ENCODE measurements at regions not wholly inside any gene's neighbourhood (a gene's known extent, or its start where the extent isn't known, plus 50 kb on each side); places are given as distances from the start of the nearest gene placed in this dataset.

GRCh38 chr5:68432682-68433081 lies 217.1 kb downstream of the PIK3R1 start:
- DNase-seq, result no peak

GRCh38 chr5:68433526-68433922 lies 218.0 kb downstream of the PIK3R1 start:
- no peak for DNase-seq

GRCh38 chr5:68433923-68434879 lies 218.6 kb downstream of the PIK3R1 start:
- DNase-seq, result peak; percentile 58 to 76 (median 72)

- no peak for DNase-seq
Observed at GRCh38 chr5:68435611-68436010, 220.1 kb downstream of the PIK3R1 start.

GRCh38 chr5:68436686-68437520 lies 221.3 kb downstream of the PIK3R1 start:
- DNase-seq, result no peak

- no peak for DNase-seq
Observed at GRCh38 chr5:68438876-68439275, 223.3 kb downstream of the PIK3R1 start.

- DNase-seq, result no peak
Observed at GRCh38 chr5:68440245-68440644, 224.7 kb downstream of the PIK3R1 start.

GRCh38 chr5:68440651-68441050 lies 225.1 kb downstream of the PIK3R1 start:
- DNase-seq, result no peak

- DNase-seq, result no peak
Observed at GRCh38 chr5:68441309-68442073, 225.9 kb downstream of the PIK3R1 start.

- DNase-seq, result no peak
Observed at GRCh38 chr5:68443091-68443490, 227.5 kb downstream of the PIK3R1 start.

GRCh38 chr5:68444048-68444447 lies 228.5 kb downstream of the PIK3R1 start:
- DNase-seq, result no peak

GRCh38 chr5:68444833-68445232 lies 229.3 kb downstream of the PIK3R1 start:
- no peak for DNase-seq

GRCh38 chr5:68445257-68446069 lies 229.9 kb downstream of the PIK3R1 start:
- no peak for DNase-seq

- no peak for DNase-seq
Observed at GRCh38 chr5:68446070-68446357, 230.5 kb downstream of the PIK3R1 start.

- DNase-seq, result no peak
Observed at GRCh38 chr5:68446487-68446894, 230.9 kb downstream of the PIK3R1 start.

GRCh38 chr5:68447136-68447929 lies 231.8 kb downstream of the PIK3R1 start:
- DNase-seq, result no peak

- no peak for DNase-seq
Observed at GRCh38 chr5:68449380-68449779, 233.8 kb downstream of the PIK3R1 start.

- no peak for DNase-seq
Observed at GRCh38 chr5:68450245-68450852, 234.8 kb downstream of the PIK3R1 start.

GRCh38 chr5:68452286-68452685 lies 236.7 kb downstream of the PIK3R1 start:
- no peak for DNase-seq

- no peak for DNase-seq
Observed at GRCh38 chr5:68454172-68454571, 238.6 kb downstream of the PIK3R1 start.

GRCh38 chr5:68454766-68455165 lies 239.2 kb downstream of the PIK3R1 start:
- DNase-seq, result no peak

Data from activated naive CD4-positive, alpha-beta T cell (primary cell).